Renal cortical epithelial cell (primary cell): ENCODE measurements at regions not wholly inside any gene's neighbourhood (a gene's known extent, or its start where the extent isn't known, plus 50 kb on each side); places are given as distances from the start of the nearest gene placed in this dataset.
A peak's percentile ranks its signal among the peaks of the same experiment; 100 is the strongest.
"Not testable (repeated sequence)": the region's sequence is repeated elsewhere in the genome, so short reads cannot be mapped to it uniquely, and the experiment has no call there.

Experiments used
- DNase-seq: peaks from one replicate; pipeline ENCODE4 v3.0.0-alpha.2; 2011; ENCODE audit warnings: low read depth

GRCh38 chr9:107841076-107841475, 351.5 kb upstream of the KLF4 start:
- DNase-seq, result peak; percentile 51

- no peak for DNase-seq
Measured at GRCh38 chr9:107839371-107839770, 349.8 kb upstream of the KLF4 start.

GRCh38 chr9:107838766-107839165, 349.2 kb upstream of the KLF4 start:
- DNase-seq, result no peak

GRCh38 chr9:107836300-107836699, 346.7 kb upstream of the KLF4 start:
- DNase-seq, result no peak

GRCh38 chr9:107833295-107833694, 343.7 kb upstream of the KLF4 start:
- peak; percentile 78 for DNase-seq

- DNase-seq, result no peak
Measured at GRCh38 chr9:107832871-107833270, 343.3 kb upstream of the KLF4 start.

GRCh38 chr9:107830479-107830878, 340.9 kb upstream of the KLF4 start:
- DNase-seq, result no peak

- no peak for DNase-seq
Measured at GRCh38 chr9:107827884-107828283, 338.3 kb upstream of the KLF4 start.

GRCh38 chr9:107827304-107827703, 337.7 kb upstream of the KLF4 start:
- no peak for DNase-seq

- DNase-seq, result not testable (repeated sequence)
Measured at GRCh38 chr9:107826688-107826983, 337.1 kb upstream of the KLF4 start.

GRCh38 chr9:107824556-107824955, 335.0 kb upstream of the KLF4 start:
- DNase-seq, result no peak

GRCh38 chr9:107819772-107820565, 330.4 kb upstream of the KLF4 start:
- DNase-seq, result no peak

- DNase-seq, result not testable (repeated sequence)
Measured at GRCh38 chr9:107818503-107818829, 328.9 kb upstream of the KLF4 start.

GRCh38 chr9:107817595-107818502, 328.3 kb upstream of the KLF4 start:
- not testable (repeated sequence) for DNase-seq

- no peak for DNase-seq
Measured at GRCh38 chr9:107816561-107817021, 327.0 kb upstream of the KLF4 start.

GRCh38 chr9:107815782-107816560, 326.4 kb upstream of the KLF4 start:
- no peak for DNase-seq

- DNase-seq, result no peak
Measured at GRCh38 chr9:107813287-107813686, 323.7 kb upstream of the KLF4 start.

GRCh38 chr9:107810461-107810961, 320.9 kb upstream of the KLF4 start:
- DNase-seq, result peak; percentile 68

GRCh38 chr9:107809871-107810460, 320.4 kb upstream of the KLF4 start:
- peak; percentile 87 for DNase-seq

- DNase-seq, result peak; percentile 67
Measured at GRCh38 chr9:107807183-107807582, 317.6 kb upstream of the KLF4 start.

GRCh38 chr9:107805201-107805600, 315.6 kb upstream of the KLF4 start:
- peak; percentile 18 for DNase-seq

- DNase-seq, result no peak
Measured at GRCh38 chr9:107794259-107794658, 304.7 kb upstream of the KLF4 start.
